SKM-1 treated with dmso at 0.1 percent for 144 hours (cell line): ENCODE measurements at regions not wholly inside any gene's neighbourhood (a gene's known extent, or its start where the extent isn't known, plus 50 kb on each side); places are given as distances from the start of the nearest gene placed in this dataset.
"Not testable (repeated sequence)": the region's sequence is repeated elsewhere in the genome, so short reads cannot be mapped to it uniquely, and the experiment has no call there.

Experiments
- DNase-seq: peaks from one replicate; lab custom pipeline; 2025; ENCODE audit not compliant: unreplicated experiment; lab: John Stamatoyannopoulos, UW

- DNase-seq: no peak
These were observed 79.0 kb upstream of the CHST15 start for GRCh38 chr10:124172181-124172916.

- DNase-seq: no peak
These were observed 78.2 kb upstream of the CHST15 start for GRCh38 chr10:124171561-124171960.

- DNase-seq: no peak
These were observed 77.2 kb upstream of the CHST15 start for GRCh38 chr10:124170631-124171030.

GRCh38 chr10:124168991-124169802 is 75.8 kb upstream of the CHST15 start:
- DNase-seq: no peak

GRCh38 chr10:124168581-124168980 is 75.2 kb upstream of the CHST15 start:
- no peak for DNase-seq

GRCh38 chr10:124167925-124168324 is 74.5 kb upstream of the CHST15 start:
- DNase-seq: not testable (repeated sequence)

GRCh38 chr10:124166431-124167125 is 73.2 kb upstream of the CHST15 start:
- DNase-seq: no peak

- no peak for DNase-seq
These were observed 72.4 kb upstream of the CHST15 start for GRCh38 chr10:124165827-124166226.

- DNase-seq: no peak
These were observed 71.9 kb upstream of the CHST15 start for GRCh38 chr10:124165311-124165710.

- DNase-seq: no peak
These were observed 70.9 kb upstream of the CHST15 start for GRCh38 chr10:124164264-124164663.

- no peak for DNase-seq
These were observed 69.5 kb upstream of the CHST15 start for GRCh38 chr10:124162774-124163354.

- no peak for DNase-seq
These were observed 68.7 kb upstream of the CHST15 start for GRCh38 chr10:124162136-124162535.

GRCh38 chr10:124161601-124162000 is 68.2 kb upstream of the CHST15 start:
- no peak for DNase-seq

- no peak for DNase-seq
These were observed 67.7 kb upstream of the CHST15 start for GRCh38 chr10:124160943-124161582.

GRCh38 chr10:124160176-124160575 is 66.8 kb upstream of the CHST15 start:
- no peak for DNase-seq

GRCh38 chr10:124159153-124159552 is 65.8 kb upstream of the CHST15 start:
- DNase-seq: no peak

GRCh38 chr10:124158592-124158991 is 65.2 kb upstream of the CHST15 start:
- DNase-seq: no peak

- no peak for DNase-seq
These were observed 63.9 kb upstream of the CHST15 start for GRCh38 chr10:124157271-124157681.

GRCh38 chr10:124156524-124157260 is 63.3 kb upstream of the CHST15 start:
- DNase-seq: no peak

- DNase-seq: no peak
These were observed 62.5 kb upstream of the CHST15 start for GRCh38 chr10:124155781-124156435.
